Upper lobe of left lung (tissue), 4 donors: ENCODE measurements at regions not wholly inside any gene's neighbourhood (a gene's known extent, or its start where the extent isn't known, plus 50 kb on each side); places are given as distances from the start of the nearest gene placed in this dataset.

Source experiments
- EP300 ChIP-seq, 4 donors: sonication (generic); formaldehyde crosslinking; IDR thresholded peaks; one replicate each; pipeline ENCODE4 v1.5.1; 2017; ENCODE audit warnings: antibody characterized with exemption in 4 of 4, control low read depth in 2 of 4
- POLR2AphosphoS5 ChIP-seq, 2 donors: sonication (generic); formaldehyde crosslinking; IDR thresholded peaks; one replicate each; pipeline ENCODE4 v1.5.1; 2017; ENCODE audit warnings: antibody characterized with exemption in 2 of 2

- TF ChIP-seq POLR2AphosphoS5 (IDR thresholded peaks at IDR 0.05) = peak in 1 of 2 donors; percentile 22
- peak in 1 of 4 donors; percentile 44 for TF ChIP-seq EP300 (IDR thresholded peaks at IDR 0.05)
These were observed 127.7 kb downstream of the DACT1 start for GRCh38 chr14:58765418-58765831.
